IMR-90 (cell line): ENCODE measurements at regions not wholly inside any gene's neighbourhood (a gene's known extent, or its start where the extent isn't known, plus 50 kb on each side); places are given as distances from the start of the nearest gene placed in this dataset.

ENCODE experiments used
- ATAC-seq: fragments of 200-7000 bp; cut with Tn5 transposase; 2 replicates; pipeline ENCODE4 v1.9.1; 2020; ENCODE audit warnings: low read depth, mild to moderate bottlenecking, moderate library complexity
- BruUV-seq: library from RNA; stranded (reverse); fragments of 400-500 nt; replicated peaks from 2 replicates; lab custom pipeline; 2021; lab: Mats Ljungman, UMichigan
- CTCF ChIA-PET: fragments of 300-600 bp; formaldehyde crosslinking; extraction: SDS; loops from one replicate; lab custom pipeline; 2021; ENCODE audit warnings: antibody characterized with exemption; lab: Yijun Ruan, JAX
- POLR2A ChIA-PET: fragments of 300-600 bp; sonication (Branson Sonifier 250); formaldehyde crosslinking; loops from one replicate; lab custom pipeline; 2022; ENCODE audit warnings: antibody characterized with exemption; ENCODE audit not compliant: unreplicated experiment; lab: Charles Lee
- DNase-seq: peaks from one replicate; pipeline ENCODE4 v3.0.0; 2013
- H2AFZ ChIP-seq: replicated peaks from 2 replicates; pipeline ENCODE3; 2013; ENCODE audit warnings: low read length, mild to moderate bottlenecking; ENCODE audit not compliant: poor library complexity
- H2AK5ac ChIP-seq: 2 replicates; pipeline ENCODE4 v1.6.1; 2013; ENCODE audit warnings: low read depth, low read length, inconsistent platforms
- H2AK9ac ChIP-seq: replicated peaks from 2 replicates; pipeline ENCODE3; 2013; ENCODE audit warnings: mild to moderate bottlenecking, low read depth, low read length, moderate library complexity; ENCODE audit not compliant: poor library complexity
- H2BK120ac ChIP-seq: 2 replicates; pipeline ENCODE4 v1.6.1; 2013; ENCODE audit warnings: low read depth, low read length, inconsistent platforms
- H2BK15ac ChIP-seq: 3 replicates; pipeline ENCODE4 v1.6.1; 2013; ENCODE audit warnings: low read depth, low read length, inconsistent platforms
- H2BK20ac ChIP-seq: 2 replicates; pipeline ENCODE4 v1.6.1; 2013; ENCODE audit warnings: low read depth, mild to moderate bottlenecking, inconsistent platforms, low read length, moderate library complexity
- H2BK5ac ChIP-seq: 2 replicates; pipeline ENCODE4 v1.6.1; 2013; ENCODE audit warnings: mild to moderate bottlenecking, low read depth, low read length, inconsistent platforms; ENCODE audit not compliant: poor library complexity, severe bottlenecking
- H3K14ac ChIP-seq: replicated peaks from 2 replicates; pipeline ENCODE4 v1.6.1; 2013; ENCODE audit warnings: low read depth, low read length, inconsistent platforms
- H3K18ac ChIP-seq: 2 replicates; pipeline ENCODE4 v1.6.1; 2013; ENCODE audit warnings: low read depth, low read length, control low read depth
- H3K23ac ChIP-seq: 2 replicates; pipeline ENCODE4 v1.6.1; 2013; ENCODE audit warnings: low read depth, low read length, inconsistent platforms
- H3K27ac ChIP-seq: 2 replicates; pipeline ENCODE4 v1.5.1; 2013; ENCODE audit warnings: mild to moderate bottlenecking, control low read depth, low read length; ENCODE audit not compliant: insufficient read depth
- H3K27me3 ChIP-seq: 2 replicates; pipeline ENCODE4 v1.6.1; 2013; ENCODE audit warnings: low read length; ENCODE audit not compliant: control insufficient read depth, insufficient read depth
- H3K36me3 ChIP-seq: 2 replicates; pipeline ENCODE4 v1.6.1; 2013; ENCODE audit warnings: low read length, mixed read lengths; ENCODE audit not compliant: control insufficient read depth, insufficient read depth
- H3K4ac ChIP-seq: 2 replicates; pipeline ENCODE4 v1.6.1; 2013; ENCODE audit warnings: low read depth, low read length, inconsistent platforms
- H3K4me1 ChIP-seq: 2 replicates; pipeline ENCODE4 v1.6.1; 2013; ENCODE audit warnings: low read length, mixed read lengths; ENCODE audit not compliant: control insufficient read depth, insufficient read depth
- H3K4me2 ChIP-seq: 2 replicates; pipeline ENCODE4 v1.6.1; 2013; ENCODE audit warnings: low read depth, mild to moderate bottlenecking, control low read depth, low read length, moderate library complexity
- H3K4me3 ChIP-seq: 2 replicates; pipeline ENCODE4 v1.5.1; 2013; ENCODE audit warnings: low read depth, mild to moderate bottlenecking, control low read depth, low read length, moderate library complexity; ENCODE audit not compliant: insufficient read depth
- H3K56ac ChIP-seq: 2 replicates; pipeline ENCODE4 v1.6.1; 2013; ENCODE audit warnings: low read length, inconsistent platforms; ENCODE audit not compliant: insufficient read depth; ENCODE audit errors: extremely low read depth
- H3K79me1 ChIP-seq, 2 experiments: 2 replicates each; pipeline ENCODE4 v1.6.1; 2013; ENCODE audit warnings: low read length in 2 of 2, inconsistent platforms in 1 of 2, low read depth in 1 of 2
- H3K9ac ChIP-seq: 2 replicates; pipeline ENCODE4 v1.6.1; 2013; ENCODE audit warnings: low read depth, low read length, control low read depth
- H3K9me1 ChIP-seq: 2 replicates; pipeline ENCODE4 v1.6.1; 2013; ENCODE audit warnings: low read length, inconsistent platforms; ENCODE audit not compliant: insufficient read depth
- H3K9me3 ChIP-seq: 2 replicates; pipeline ENCODE4 v1.6.1; 2013; ENCODE audit warnings: low read length; ENCODE audit not compliant: control insufficient read depth, insufficient read depth
- H4K20me1 ChIP-seq: 2 replicates; pipeline ENCODE4 v1.6.1; 2013; ENCODE audit warnings: low read length, inconsistent platforms; ENCODE audit not compliant: insufficient read depth
- H4K5ac ChIP-seq: 2 replicates; pipeline ENCODE4 v1.6.1; 2013; ENCODE audit warnings: mild to moderate bottlenecking, low read depth, low read length, control low read depth
- H4K8ac ChIP-seq, 2 experiments: 2 replicates each; pipeline ENCODE4 v1.6.1; 2013; ENCODE audit warnings: low read depth in 2 of 2, low read length in 2 of 2, control low read depth in 1 of 2, inconsistent platforms in 1 of 2
- H4K91ac ChIP-seq: 2 replicates; pipeline ENCODE4 v1.6.1; 2013; ENCODE audit warnings: low read depth, low read length, inconsistent platforms; ENCODE audit not compliant: insufficient read depth
- ELK1 ChIP-seq: fragments of 150-350 bp; IDR thresholded peaks from 2 replicates; pipeline ENCODE4 v1.6.1; 2016; ENCODE audit warnings: low read depth, mild to moderate bottlenecking, low read length, moderate library complexity, borderline replicate concordance
- FOS ChIP-seq: fragments of 150-350 bp; IDR thresholded peaks from 2 replicates; pipeline ENCODE4 v1.6.1; 2016; ENCODE audit warnings: low read depth, low read length
- MAFK ChIP-seq: IDR thresholded peaks from 2 replicates; pipeline ENCODE4 v1.6.1; 2012; ENCODE audit warnings: low read depth, low read length, improper control_type of control experiment
- MXI1 ChIP-seq: IDR thresholded peaks from 2 replicates; pipeline ENCODE4 v1.6.1; 2012; ENCODE audit warnings: low read depth, mild to moderate bottlenecking, low read length, moderate library complexity, borderline replicate concordance
- NFE2L2 ChIP-seq: fragments of 150-350 bp; IDR thresholded peaks from 2 replicates; pipeline ENCODE4 v1.6.1; 2016; ENCODE audit warnings: low read depth, mild to moderate bottlenecking, low read length
- RAD21 ChIP-seq: IDR thresholded peaks from 2 replicates; pipeline ENCODE4 v1.6.1; 2012; ENCODE audit warnings: low read length, improper control_type of control experiment
- RCOR1 ChIP-seq: IDR thresholded peaks from 2 replicates; pipeline ENCODE4 v1.6.1; 2012; ENCODE audit warnings: mild to moderate bottlenecking, low read length, improper control_type of control experiment; ENCODE audit not compliant: insufficient replicate concordance
- RFX5 ChIP-seq: IDR thresholded peaks from 2 replicates; pipeline ENCODE4 v1.8.0; 2012; ENCODE audit warnings: low read depth, mild to moderate bottlenecking, low read length, moderate library complexity
- SMC3 ChIP-seq: fragments of 150-350 bp; IDR thresholded peaks from 2 replicates; pipeline ENCODE4 v1.6.1; 2016; ENCODE audit warnings: low read depth, mild to moderate bottlenecking, antibody characterized with exemption, low read length, moderate library complexity
- WGBS, 2 experiments: methylation state at CpG; one replicate each; pipeline versions ENCODE4 v1.1.5 to v1.1.7; 2013; ENCODE audit warnings: missing lambda C conversion rate in 2 of 2; ENCODE audit not compliant: insufficient read length in 1 of 2; ENCODE audit errors: extremely low coverage in 2 of 2; 5-methylcytosine and 5-hydroxymethylcytosine counted together
- dilution Hi-C: fragments of 300-500 bp; cut with HindIII; formaldehyde crosslinking; loops from one replicate; pipeline ENCODE4 v1.14.3; 2018; ENCODE audit warnings: low sequenced_read_pairs; ENCODE audit not compliant: unreplicated experiment
- in situ Hi-C: fragments of 300-500 bp; cut with MboI; formaldehyde crosslinking; loops from 3 replicates; pipeline ENCODE4 v1.14.3; 2019; ENCODE audit warnings: low sequenced_read_pairs, inconsistent platforms, mixed read lengths
- intact Hi-C: fragments of 100-400 bp; cut with micrococcal nuclease; formaldehyde crosslinking; loops from 2 replicates; pipeline ENCODE4 v1.10.0; 2022

DNA sequence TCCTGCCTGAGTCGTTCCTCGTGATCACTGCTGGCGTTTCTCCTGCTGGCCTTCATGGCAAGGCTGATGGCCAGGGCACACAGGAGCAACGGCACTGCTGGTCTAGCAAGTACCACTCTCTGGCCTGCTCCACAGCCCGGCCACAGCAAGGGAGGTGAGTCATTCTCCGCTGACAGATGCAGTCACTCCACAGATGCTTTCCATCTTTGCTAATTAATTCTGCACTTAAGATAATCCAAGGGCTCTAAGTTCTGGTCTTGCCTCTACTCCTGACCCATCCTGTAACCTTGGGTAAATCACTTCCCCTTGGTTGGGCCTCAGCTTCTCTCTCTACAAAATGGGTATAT is 244.4 kb downstream of the RPS24 start:
- dilution Hi-C loops (no loop called here), intact Hi-C loops (no loop called here), in situ Hi-C loops (no loop called here)
- H3K4me1 ChIP-seq, result peaks cover 2% of the 10 kb centered on the region
- peak; percentile 90 for ATAC-seq
- H3K9me3 ChIP-seq, result no peaks in the 10 kb centered on the region
- H2AFZ ChIP-seq, result peak overlapping the region; percentile 79
- no peak overlapping the region for H3K4me2 ChIP-seq
- no peak overlapping the region for H2BK5ac ChIP-seq
- no peaks in the 10 kb centered on the region for H3K27me3 ChIP-seq
- POLR2A ChIA-PET, result no interaction called here
- TF ChIP-seq MAFK (no peak), RFX5 (no peak), NFE2L2 (no peak), SMC3 (no peak), RCOR1 (peak; percentile 80), ELK1 (no peak), MXI1 (no peak), RAD21 (0 out of 2 replicates have a peak, but pooled peaks have one; percentile 9), FOS (peak; percentile 62)
- H3K27ac ChIP-seq, result no peak overlapping the region
- H3K23ac ChIP-seq, result no peak overlapping the region
- H3K18ac ChIP-seq, result no peak overlapping the region
- H4K91ac ChIP-seq, result no peak overlapping the region
- peak overlapping the region; percentile 70; the same call in 1 of the 2 replicates for H2BK120ac ChIP-seq
- H3K56ac ChIP-seq, result no peak overlapping the region
- CTCF ChIA-PET, result no interaction called here
- DNase-seq, result peak; percentile 75
- H3K14ac ChIP-seq, result no peak overlapping the region
- 19% methylated on average over 3 of the region's 6 CpGs; no CpG with 5 or more reads in 1 of the 2 experiments for WGBS, 2 experiments
- H3K4ac ChIP-seq, result peak overlapping the region; percentile 33; the same call in 1 of the 2 replicates
- peak overlapping the region; percentile 92; the same call in 1 of the 2 replicates for H2AK5ac ChIP-seq
- H3K4me3 ChIP-seq, result no peak overlapping the region
- H3K36me3 ChIP-seq, result no peaks in the 10 kb centered on the region
- H2BK20ac ChIP-seq, result peak overlapping the region; percentile 11; the same call in 1 of the 2 replicates
- no peak overlapping the region for H2AK9ac ChIP-seq
- no peak overlapping the region for H2BK15ac ChIP-seq
- H3K9ac ChIP-seq, result no peak overlapping the region
- H3K9me1 ChIP-seq, result 0 out of 2 replicates have a peak, but pooled peaks cover 8% of the 10 kb centered on the region
- no peak overlapping the region for H4K5ac ChIP-seq
- no TSS peak for BruUV-seq
- H4K8ac ChIP-seq, result no peak overlapping the region
- no peaks in the 10 kb centered on the region for H4K20me1 ChIP-seq
- H3K79me1 ChIP-seq, result no peaks in the 10 kb centered on the region
